Gastroesophageal sphincter (tissue), 3 donors: ENCODE measurements at regions not wholly inside any gene's neighbourhood (a gene's known extent, or its start where the extent isn't known, plus 50 kb on each side); places are given as distances from the start of the nearest gene placed in this dataset.

Source experiments
- CTCF ChIP-seq, 4 experiments: fragments of 200-600 bp in 2 of 4; fragments of 450-650 bp in 2 of 4; sonication (generic) in 1 of 4; IDR thresholded peaks; one replicate each; pipeline ENCODE4 v1.5.1; 2017 to 2019; ENCODE audit warnings: antibody characterized with exemption in 4 of 4, mild to moderate bottlenecking in 2 of 4, moderate library complexity in 2 of 4
- POLR2A ChIP-seq, 2 donors: fragments of 450-650 bp; IDR thresholded peaks; one replicate each; pipeline ENCODE4 v1.6.1; 2017; ENCODE audit warnings: antibody characterized with exemption in 2 of 2, mild to moderate bottlenecking in 2 of 2, moderate library complexity in 1 of 2

GRCh38 chr16:73670836-73671820 is 623.2 kb upstream of the ZFHX3 start:
- TF ChIP-seq CTCF (IDR thresholded peaks at IDR 0.05): no peak
- no peak for TF ChIP-seq POLR2A (IDR thresholded peaks at IDR 0.05)
